Mucosa of descending colon (tissue), 3 donors: ENCODE measurements at regions not wholly inside any gene's neighbourhood (a gene's known extent, or its start where the extent isn't known, plus 50 kb on each side); places are given as distances from the start of the nearest gene placed in this dataset.

Experiments used
- ATAC-seq: fragments of 200-7000 bp; cut with Tn5 transposase; one replicate; pipeline ENCODE4 v1.9.1; 2020; ENCODE audit warnings: mild to moderate bottlenecking, moderate library complexity
- DNase-seq, 3 donors: peaks; one replicate each; pipeline ENCODE4 v3.0.0-alpha.2; 2020
- H3K36me3 ChIP-seq: fragments of 200-600 bp; one replicate; pipeline ENCODE4 v1.8.0; 2021; ENCODE audit warnings: low read depth, mild to moderate bottlenecking
- H3K4me1 ChIP-seq: fragments of 200-600 bp; one replicate; pipeline ENCODE4 v1.8.0; 2021; ENCODE audit warnings: low read depth, mild to moderate bottlenecking
- H3K4me3 ChIP-seq: fragments of 200-600 bp; one replicate; pipeline ENCODE4 v1.8.0; 2021; ENCODE audit warnings: mild to moderate bottlenecking
- H3K9me3 ChIP-seq: fragments of 200-600 bp; one replicate; pipeline ENCODE4 v1.8.0; 2021; ENCODE audit warnings: mild to moderate bottlenecking
- intact Hi-C, 2 donors: fragments of 100-400 bp; cut with DNase I in 1 of 2; cut with micrococcal nuclease in 1 of 2; formaldehyde crosslinking; loops; one replicate each; pipeline versions ENCODE4 v1.11.0 to v1.11.1; 2022; cut with DNase I, micrococcal nuclease
- TF ChIP-seq, protein P1 (sequence below): fragments of 200-600 bp; IDR thresholded peaks from one replicate; pipeline ENCODE4 v1.8.0; 2022; ENCODE audit warnings: antibody characterized with exemption, mild to moderate bottlenecking
- donor health status: DM: no; HTN: no; CAD: no; lungs with moderate emphysema.
- donor health status: DM: no; HTN: no; CAD: no.
- donor health status: DM: no; HTN: yes; CAD: no.

DNA sequence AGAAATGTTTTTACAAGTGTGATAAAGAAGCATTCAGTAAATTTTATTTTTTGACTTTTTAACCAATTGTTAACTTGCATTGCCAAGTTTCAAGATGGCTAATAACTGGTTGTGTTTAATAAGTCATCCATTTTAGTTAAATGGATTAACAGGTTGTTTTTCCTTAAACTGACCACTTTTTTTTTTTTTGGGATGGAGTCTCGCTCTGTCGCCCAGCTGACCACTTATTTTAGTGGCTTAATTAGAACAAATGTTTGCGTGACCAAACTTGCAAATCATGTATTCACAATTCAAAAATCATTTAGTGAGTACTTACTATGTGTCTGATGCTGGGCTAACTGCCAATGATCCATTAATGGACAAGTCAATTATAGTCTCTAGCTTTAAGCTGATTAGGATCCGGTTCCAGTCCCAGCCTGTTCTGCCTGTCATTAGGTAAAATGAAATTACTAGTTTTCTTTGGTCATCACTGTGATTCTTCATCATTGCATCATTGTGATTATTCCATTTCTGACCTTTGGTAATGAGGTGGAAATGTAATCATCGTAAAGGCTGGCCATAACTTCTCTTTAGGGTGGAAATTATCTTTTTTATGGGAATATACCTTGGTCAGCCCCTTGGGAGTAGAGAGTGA is 729.2 kb upstream of the MARCKS start:
- ATAC-seq (no peak), DNase-seq (no peak)
- TF ChIP-seq, protein P1, sequence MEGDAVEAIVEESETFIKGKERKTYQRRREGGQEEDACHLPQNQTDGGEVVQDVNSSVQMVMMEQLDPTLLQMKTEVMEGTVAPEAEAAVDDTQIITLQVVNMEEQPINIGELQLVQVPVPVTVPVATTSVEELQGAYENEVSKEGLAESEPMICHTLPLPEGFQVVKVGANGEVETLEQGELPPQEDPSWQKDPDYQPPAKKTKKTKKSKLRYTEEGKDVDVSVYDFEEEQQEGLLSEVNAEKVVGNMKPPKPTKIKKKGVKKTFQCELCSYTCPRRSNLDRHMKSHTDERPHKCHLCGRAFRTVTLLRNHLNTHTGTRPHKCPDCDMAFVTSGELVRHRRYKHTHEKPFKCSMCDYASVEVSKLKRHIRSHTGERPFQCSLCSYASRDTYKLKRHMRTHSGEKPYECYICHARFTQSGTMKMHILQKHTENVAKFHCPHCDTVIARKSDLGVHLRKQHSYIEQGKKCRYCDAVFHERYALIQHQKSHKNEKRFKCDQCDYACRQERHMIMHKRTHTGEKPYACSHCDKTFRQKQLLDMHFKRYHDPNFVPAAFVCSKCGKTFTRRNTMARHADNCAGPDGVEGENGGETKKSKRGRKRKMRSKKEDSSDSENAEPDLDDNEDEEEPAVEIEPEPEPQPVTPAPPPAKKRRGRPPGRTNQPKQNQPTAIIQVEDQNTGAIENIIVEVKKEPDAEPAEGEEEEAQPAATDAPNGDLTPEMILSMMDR = no peak
- H3K4me3 ChIP-seq = no peak overlapping the region
- H3K4me1 ChIP-seq = no peaks in the 10 kb centered on the region
- no peaks in the 10 kb centered on the region for H3K9me3 ChIP-seq
- intact Hi-C loops = no loop called here
- no peaks in the 10 kb centered on the region for H3K36me3 ChIP-seq

DNA sequence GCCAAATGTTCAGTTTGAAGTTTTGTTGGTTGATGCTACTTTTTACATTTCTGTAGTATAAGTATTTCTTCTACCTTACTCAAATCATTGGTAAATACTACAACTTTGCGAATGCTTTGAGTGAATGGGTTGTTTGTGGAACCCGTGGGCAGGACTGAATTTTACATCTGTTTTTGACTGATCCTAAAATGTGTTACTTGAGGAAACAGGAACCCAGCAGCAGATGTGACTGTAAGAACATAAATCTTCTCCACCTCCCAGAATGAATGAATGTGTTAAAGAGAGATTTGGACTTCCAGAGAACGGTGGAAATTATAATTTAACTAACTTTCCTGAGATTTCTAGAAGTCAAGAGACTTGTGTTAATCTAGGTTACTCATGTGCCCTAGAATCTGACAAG is 728.5 kb upstream of the MARCKS start:
- no peak for ATAC-seq

DNA sequence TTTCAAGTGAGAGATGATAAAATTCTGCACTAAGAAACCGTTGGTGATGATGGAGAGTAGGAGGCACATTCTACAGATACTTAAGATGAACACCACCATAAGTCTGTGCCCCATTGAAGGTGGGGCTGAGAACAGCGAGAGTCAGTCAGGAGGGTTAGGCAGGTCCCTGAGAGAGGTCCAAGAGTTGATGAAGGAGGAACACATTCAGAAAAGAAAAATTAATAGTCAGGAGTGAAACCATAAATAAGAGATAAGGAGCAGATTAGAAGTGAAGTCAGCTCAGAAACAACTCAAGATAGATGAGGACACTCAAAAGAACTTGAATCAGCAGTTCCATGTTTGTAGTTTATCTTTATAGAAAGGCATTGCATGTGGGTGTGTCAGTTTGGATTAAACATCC is 727.2 kb upstream of the MARCKS start:
- H3K36me3 ChIP-seq = no peaks in the 10 kb centered on the region
- intact Hi-C loops = no loop called here
- TF ChIP-seq, protein P1 = no peak
- DNase-seq (no peak), ATAC-seq (no peak)
- no peak overlapping the region for H3K4me3 ChIP-seq
- no peaks in the 10 kb centered on the region for H3K4me1 ChIP-seq
- H3K9me3 ChIP-seq = no peaks in the 10 kb centered on the region

More for the DNA sequence above, 728.5 kb upstream of the MARCKS start:
- H3K4me1 ChIP-seq = no peaks in the 10 kb centered on the region
- H3K9me3 ChIP-seq = no peaks in the 10 kb centered on the region
- no peak for DNase-seq
- intact Hi-C loops = no loop called here
- TF ChIP-seq, protein P1 = no peak
- H3K4me3 ChIP-seq = no peak overlapping the region
- H3K36me3 ChIP-seq = no peaks in the 10 kb centered on the region

DNA sequence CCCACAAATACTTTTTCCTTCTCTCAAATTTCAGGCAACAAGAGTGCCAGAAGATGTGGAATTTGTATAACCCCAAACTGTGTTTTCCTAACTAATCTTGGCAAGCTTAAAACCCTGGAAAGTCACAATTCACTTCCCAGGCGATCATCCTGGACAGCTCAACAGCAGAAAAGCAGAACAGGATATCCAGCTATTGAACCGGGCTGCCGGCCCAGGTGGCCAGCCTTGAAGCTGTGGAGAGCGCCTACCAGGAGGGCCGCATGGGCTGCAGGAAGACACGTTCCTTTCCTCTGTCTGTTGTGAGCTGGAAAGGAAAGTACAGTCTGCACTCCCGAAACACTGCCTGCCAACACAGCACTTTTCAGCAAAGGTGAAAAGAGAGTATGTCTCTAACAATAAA is 719.7 kb upstream of the MARCKS start:
- Histone ChIP-seq H3K4me1 (no peaks in the 10 kb centered on the region), H3K9me3 (no peaks in the 10 kb centered on the region), H3K36me3 (no peaks in the 10 kb centered on the region), H3K4me3 (no peak overlapping the region)
- DNase-seq (no peak), ATAC-seq (no peak)
- TF ChIP-seq, protein P1 = no peak
- intact Hi-C loops = no loop called here

DNA sequence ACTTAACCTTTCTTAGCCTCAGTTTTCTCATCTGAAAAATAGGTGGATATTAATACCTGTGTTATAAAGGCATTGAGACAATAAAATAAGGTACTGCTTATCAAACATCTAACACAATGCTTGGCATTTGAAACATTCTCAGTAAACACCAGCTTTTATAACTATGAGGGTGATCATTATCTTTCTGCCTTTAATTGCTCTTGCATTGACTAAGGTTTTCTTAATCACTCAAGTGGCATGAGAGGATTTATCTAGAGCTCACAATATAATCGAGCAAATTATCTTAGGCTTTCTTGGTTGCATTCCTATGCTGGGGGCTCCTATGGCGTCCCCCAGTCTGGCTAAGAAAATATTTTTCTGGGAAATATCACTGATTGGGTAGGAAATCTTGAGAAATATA is 716.4 kb upstream of the MARCKS start:
- Histone ChIP-seq H3K36me3 (no peaks in the 10 kb centered on the region), H3K4me1 (no peaks in the 10 kb centered on the region), H3K9me3 (no peaks in the 10 kb centered on the region), H3K4me3 (no peak overlapping the region)
- no peak for ATAC-seq
- DNase-seq = no peak
- TF ChIP-seq, protein P1 = no peak
- intact Hi-C loops = no loop called here

DNA sequence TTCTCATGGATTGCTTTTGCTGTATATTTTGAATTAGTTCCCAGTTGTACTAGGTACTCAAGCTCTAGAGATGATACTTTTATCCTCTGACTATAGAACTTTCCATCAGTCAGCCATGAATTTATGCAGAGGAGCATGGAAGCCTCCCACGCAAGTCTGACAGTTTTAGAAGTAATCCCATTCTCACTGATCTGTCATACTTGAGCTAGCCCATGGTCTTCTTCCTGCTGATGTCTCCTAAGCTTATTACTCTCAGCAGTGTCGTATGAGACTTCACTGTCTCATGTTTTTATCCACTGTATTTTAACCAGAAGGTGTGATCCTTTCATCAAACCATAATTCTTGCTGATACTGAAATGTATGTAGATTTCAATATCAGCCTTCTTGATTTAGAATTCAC is 715.2 kb upstream of the MARCKS start:
- ATAC-seq (no peak), DNase-seq (no peak)
- Histone ChIP-seq H3K9me3 (no peaks in the 10 kb centered on the region), H3K4me1 (no peaks in the 10 kb centered on the region), H3K36me3 (no peaks in the 10 kb centered on the region), H3K4me3 (no peak overlapping the region)
- intact Hi-C loops = no loop called here
- TF ChIP-seq, protein P1 = no peak
